Loucy (cell line): ENCODE measurements at regions not wholly inside any gene's neighbourhood (a gene's known extent, or its start where the extent isn't known, plus 50 kb on each side); places are given as distances from the start of the nearest gene placed in this dataset.

Experiments
- H2AFZ ChIP-seq: fragments of 200-600 bp; sonication (generic); 2 replicates; pipeline ENCODE4 v1.6.0; 2016; ENCODE audit warnings: antibody characterized with exemption, mild to moderate bottlenecking, low read length, moderate library complexity
- H3F3A ChIP-seq: fragments of 200-600 bp; 2 replicates; pipeline ENCODE4 v1.6.0; 2016; ENCODE audit warnings: antibody characterized with exemption, low read depth, mild to moderate bottlenecking
- H3K27me3 ChIP-seq: fragments of 200-600 bp; sonication (generic); 2 replicates; pipeline ENCODE4 v1.6.1; 2014; ENCODE audit warnings: low read length, mild to moderate bottlenecking; ENCODE audit not compliant: insufficient read depth, poor library complexity, severe bottlenecking
- H3K36me3 ChIP-seq: fragments of 200-600 bp; sonication (generic); 2 replicates; pipeline ENCODE4 v1.6.1; 2016; ENCODE audit warnings: low read length; ENCODE audit not compliant: insufficient read depth
- H3K4me1 ChIP-seq: fragments of 200-600 bp; sonication (generic); 2 replicates; pipeline ENCODE4 v1.5.1; 2014; ENCODE audit warnings: low read length, mild to moderate bottlenecking; ENCODE audit not compliant: insufficient read depth, poor library complexity, severe bottlenecking
- H3K4me2 ChIP-seq: fragments of 200-600 bp; sonication (generic); 2 replicates; pipeline ENCODE4 v1.6.0; 2014; ENCODE audit warnings: antibody characterized with exemption, low read length, low read depth, mild to moderate bottlenecking; ENCODE audit not compliant: poor library complexity, severe bottlenecking
- H3K4me3 ChIP-seq: fragments of 200-600 bp; sonication (generic); 2 replicates; pipeline ENCODE4 v1.5.1; 2014; ENCODE audit warnings: low read length, mild to moderate bottlenecking, mixed read lengths; ENCODE audit not compliant: poor library complexity, severe bottlenecking
- H3K79me2 ChIP-seq: fragments of 200-600 bp; sonication (generic); 2 replicates; pipeline ENCODE4 v1.6.1; 2014; ENCODE audit warnings: low read length; ENCODE audit not compliant: insufficient read depth
- H3K9ac ChIP-seq: fragments of 200-600 bp; sonication (generic); 2 replicates; pipeline ENCODE4 v1.6.0; 2014; ENCODE audit warnings: mild to moderate bottlenecking, low read depth, low read length, moderate library complexity; ENCODE audit not compliant: poor library complexity, severe bottlenecking
- H3K9me2 ChIP-seq: fragments of 200-600 bp; sonication (generic); replicated peaks from 2 replicates; pipeline ENCODE4 v1.6.1; 2016; ENCODE audit warnings: low read depth, low read length, mixed read lengths
- H3K9me3 ChIP-seq: fragments of 200-600 bp; sonication (generic); 2 replicates; pipeline ENCODE4 v1.6.1; 2014; ENCODE audit warnings: mild to moderate bottlenecking, antibody characterized with exemption, low read length, low read depth; ENCODE audit not compliant: insufficient read depth
- H4K20me1 ChIP-seq: fragments of 200-600 bp; sonication (generic); 2 replicates; pipeline ENCODE4 v1.6.0; 2014; ENCODE audit warnings: antibody characterized with exemption, low read length, mild to moderate bottlenecking; ENCODE audit not compliant: insufficient read depth, poor library complexity, severe bottlenecking
- CTCF ChIP-seq: fragments of 200-600 bp; sonication (generic); conservative IDR thresholded peaks from 2 replicates; pipeline ENCODE4 v1.5.1; 2014; ENCODE audit warnings: mild to moderate bottlenecking, antibody characterized with exemption, low read length
- EZH2phosphoT487 ChIP-seq: fragments of 200-600 bp; IDR thresholded peaks from 2 replicates; pipeline ENCODE4 v1.6.1; 2018; ENCODE audit warnings: antibody characterized with exemption, mild to moderate bottlenecking, moderate library complexity, borderline replicate concordance

- no peak overlapping the region for H3K4me2 ChIP-seq
- H3K4me1 ChIP-seq: no peaks in the 10 kb centered on the region
- TF ChIP-seq CTCF: no peak
- TF ChIP-seq EZH2phosphoT487: no peak
- H3K9me3 ChIP-seq: no peaks in the 10 kb centered on the region
- no peak overlapping the region for H2AFZ ChIP-seq
- no peaks in the 10 kb centered on the region for H4K20me1 ChIP-seq
- no peaks in the 10 kb centered on the region for H3K36me3 ChIP-seq
- no peaks in the 10 kb centered on the region for H3K79me2 ChIP-seq
- H3K9me2 ChIP-seq: no peaks in the 10 kb centered on the region
- H3K4me3 ChIP-seq: no peak overlapping the region
- no peaks in the 10 kb centered on the region for H3F3A ChIP-seq
- H3K27me3 ChIP-seq: no peaks in the 10 kb centered on the region
- no peak overlapping the region for H3K9ac ChIP-seq
These were observed 110.2 kb downstream of the ANXA2R start for GRCh38 chr5:42929871-42930270.

- Histone ChIP-seq H2AFZ (no peak overlapping the region), H3K27me3 (no peaks in the 10 kb centered on the region), H3K9ac (no peak overlapping the region), H3K9me2 (no peaks in the 10 kb centered on the region), H3K79me2 (no peaks in the 10 kb centered on the region), H3F3A (no peaks in the 10 kb centered on the region), H3K4me3 (no peak overlapping the region), H3K4me2 (no peak overlapping the region), H4K20me1 (no peaks in the 10 kb centered on the region), H3K4me1 (no peaks in the 10 kb centered on the region), H3K36me3 (no peaks in the 10 kb centered on the region), H3K9me3 (no peaks in the 10 kb centered on the region)
- TF ChIP-seq CTCF (no peak), EZH2phosphoT487 (no peak)
These were observed 112.4 kb downstream of the ANXA2R start for GRCh38 chr5:42927730-42928129.

GRCh38 chr5:42924686-42925085 lies 113.0 kb upstream of the SELENOP start:
- Histone ChIP-seq H3K36me3 (no peaks in the 10 kb centered on the region), H2AFZ (no peak overlapping the region), H3K9ac (no peak overlapping the region), H4K20me1 (no peaks in the 10 kb centered on the region), H3K9me3 (no peaks in the 10 kb centered on the region), H3F3A (no peaks in the 10 kb centered on the region), H3K27me3 (no peaks in the 10 kb centered on the region), H3K79me2 (no peaks in the 10 kb centered on the region), H3K4me1 (no peaks in the 10 kb centered on the region), H3K9me2 (no peaks in the 10 kb centered on the region), H3K4me2 (no peak overlapping the region), H3K4me3 (no peak overlapping the region)
- no peak for TF ChIP-seq CTCF
- no peak for TF ChIP-seq EZH2phosphoT487
